Upper lobe of left lung (tissue), 4 donors: ENCODE measurements at regions not wholly inside any gene's neighbourhood (a gene's known extent, or its start where the extent isn't known, plus 50 kb on each side); places are given as distances from the start of the nearest gene placed in this dataset.

ENCODE experiments used
- CTCF ChIP-seq, 6 experiments: fragments of 450-650 bp in 4 of 6; fragments of 200-600 bp in 2 of 6; sonication (generic) in 2 of 6; IDR thresholded peaks; one replicate each; pipeline ENCODE4 v1.5.1; 2016 to 2019; ENCODE audit warnings: antibody characterized with exemption in 6 of 6
- POLR2AphosphoS5 ChIP-seq, 2 donors: sonication (generic); formaldehyde crosslinking; IDR thresholded peaks; one replicate each; pipeline ENCODE4 v1.5.1; 2017; ENCODE audit warnings: antibody characterized with exemption in 2 of 2

DNA sequence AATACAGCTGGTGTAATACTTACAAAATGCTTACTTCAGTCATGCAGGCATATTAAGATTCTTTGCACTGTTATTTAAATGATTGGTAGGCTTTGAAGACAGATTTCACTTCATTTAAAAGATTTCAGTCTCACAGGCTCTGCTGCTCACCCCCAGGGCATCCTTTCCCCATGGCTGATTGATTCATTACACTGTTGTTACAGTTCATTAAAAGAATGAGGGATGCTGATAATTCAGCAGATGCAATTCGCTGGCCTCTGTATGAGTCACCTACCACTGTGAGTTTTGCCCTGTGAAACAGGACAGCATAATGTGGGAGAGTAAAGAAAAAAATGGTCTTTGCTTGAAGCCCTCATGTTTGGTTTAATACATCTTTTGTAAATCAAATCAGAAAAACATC, 246.9 kb downstream of the CYLC2 start:
- no peak for TF ChIP-seq CTCF (IDR thresholded peaks at IDR 0.05)
- TF ChIP-seq POLR2AphosphoS5 (IDR thresholded peaks at IDR 0.05) = no peak
